Glutamatergic neuron (in vitro differentiated cells): ENCODE measurements at regions not wholly inside any gene's neighbourhood (a gene's known extent, or its start where the extent isn't known, plus 50 kb on each side); places are given as distances from the start of the nearest gene placed in this dataset.
"Not testable (repeated sequence)": the region's sequence is repeated elsewhere in the genome, so short reads cannot be mapped to it uniquely, and the experiment has no call there.

ENCODE experiments used
- DNase-seq: peaks from one replicate; pipeline ENCODE4 v3.0.0; 2022
- H3K27ac Mint-ChIP-seq: one replicate; pipeline ENCODE4 v1.8.0; 2020; ENCODE audit warnings: mild to moderate bottlenecking, mixed read lengths, inconsistent platforms; ENCODE audit not compliant: unreplicated experiment
- H3K27me3 Mint-ChIP-seq: one replicate; pipeline ENCODE4 v1.8.0; 2020; ENCODE audit warnings: mild to moderate bottlenecking, moderate library complexity, mixed read lengths, inconsistent platforms; ENCODE audit not compliant: unreplicated experiment
- H3K36me3 Mint-ChIP-seq: one replicate; pipeline ENCODE4 v1.8.0; 2020; ENCODE audit warnings: mild to moderate bottlenecking, mixed read lengths, inconsistent platforms; ENCODE audit not compliant: unreplicated experiment
- H3K4me1 Mint-ChIP-seq: one replicate; pipeline ENCODE4 v1.8.0; 2020; ENCODE audit warnings: mild to moderate bottlenecking, low read depth, mixed read lengths, inconsistent platforms; ENCODE audit not compliant: unreplicated experiment
- H3K4me3 Mint-ChIP-seq: one replicate; pipeline ENCODE4 v1.8.0; 2020; ENCODE audit warnings: mild to moderate bottlenecking, mixed read lengths, inconsistent platforms; ENCODE audit not compliant: unreplicated experiment
- H3K9me3 Mint-ChIP-seq: one replicate; pipeline ENCODE4 v1.8.0; 2020; ENCODE audit warnings: mild to moderate bottlenecking, moderate library complexity, mixed read lengths, inconsistent platforms; ENCODE audit not compliant: unreplicated experiment

DNA sequence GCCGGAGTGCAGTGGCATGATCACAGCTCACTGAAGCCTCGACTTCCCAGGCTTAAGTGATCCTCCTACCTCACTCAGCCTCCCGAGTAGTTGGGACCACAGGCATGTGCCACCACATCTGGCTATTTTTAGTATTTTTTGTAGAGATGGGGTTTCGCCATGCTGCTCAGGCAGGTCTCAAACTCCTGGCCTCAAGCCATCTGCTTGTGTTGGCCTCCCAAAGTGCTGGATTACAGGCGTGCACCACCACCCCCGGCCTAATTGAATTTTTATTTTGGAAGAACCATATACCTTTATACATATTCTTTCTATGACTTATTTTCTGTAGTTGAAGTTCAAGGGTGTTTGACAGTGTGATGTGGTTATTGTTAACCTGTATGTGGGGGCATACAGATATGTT, 2885.9 kb downstream of the RPIA start:
- not testable (repeated sequence) for H3K4me1 Mint-ChIP-seq, DNase-seq, H3K9me3 Mint-ChIP-seq, H3K4me3 Mint-ChIP-seq, H3K27me3 Mint-ChIP-seq, H3K36me3 Mint-ChIP-seq, H3K27ac Mint-ChIP-seq

- DNase-seq, H3K36me3 Mint-ChIP-seq, H3K27me3 Mint-ChIP-seq, H3K9me3 Mint-ChIP-seq, H3K27ac Mint-ChIP-seq, H3K4me3 Mint-ChIP-seq, H3K4me1 Mint-ChIP-seq: not testable (repeated sequence)
Observed at GRCh38 chr2:91578678-91579077, 2887.2 kb downstream of the RPIA start.

DNA sequence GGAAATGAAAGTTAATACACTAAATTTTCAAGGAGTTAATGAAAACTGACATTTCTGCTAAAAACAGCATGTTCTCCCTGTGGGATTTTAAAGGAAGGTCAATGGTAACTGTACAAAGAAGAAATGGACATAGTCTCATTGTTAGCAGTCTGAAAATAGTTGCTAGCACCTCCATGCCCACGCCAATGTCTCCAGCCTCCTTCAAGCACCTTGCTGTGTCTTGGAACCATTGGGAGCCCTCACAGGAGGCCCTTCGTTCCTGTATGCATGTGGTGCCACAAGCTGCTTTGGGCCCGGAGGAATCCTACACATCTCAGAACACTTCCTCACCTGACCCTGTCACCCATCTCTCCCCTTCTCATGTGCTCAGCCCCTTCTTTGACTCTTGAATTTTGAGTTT, 2888.1 kb downstream of the RPIA start:
- H3K36me3 Mint-ChIP-seq, H3K9me3 Mint-ChIP-seq, H3K4me3 Mint-ChIP-seq, DNase-seq, H3K4me1 Mint-ChIP-seq, H3K27ac Mint-ChIP-seq, H3K27me3 Mint-ChIP-seq: not testable (repeated sequence)

- H3K27ac Mint-ChIP-seq, H3K9me3 Mint-ChIP-seq, H3K4me3 Mint-ChIP-seq, H3K27me3 Mint-ChIP-seq, H3K4me1 Mint-ChIP-seq, H3K36me3 Mint-ChIP-seq, DNase-seq: not testable (repeated sequence)
Observed at GRCh38 chr2:91580043-91580442, 2888.6 kb downstream of the RPIA start.

DNA sequence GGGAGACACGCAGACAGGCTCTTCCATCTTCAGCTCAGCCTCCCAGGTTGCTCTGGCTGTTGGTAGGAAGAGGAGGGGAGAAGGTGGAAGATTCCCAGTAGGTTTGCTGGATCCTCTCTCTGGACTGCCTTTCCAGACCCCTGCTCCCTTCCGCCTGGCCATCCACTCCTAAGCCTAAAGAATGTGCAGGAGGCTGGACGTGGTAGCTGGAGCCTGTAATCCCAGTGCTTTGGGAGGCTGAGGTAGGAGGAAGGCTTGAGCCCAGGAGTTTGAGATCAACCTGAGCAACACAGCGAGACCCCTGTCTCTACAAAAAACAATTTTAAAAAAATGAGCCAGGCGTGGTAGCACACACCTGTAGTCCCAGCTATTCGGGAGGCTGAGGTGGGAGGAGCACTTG, 2895.6 kb downstream of the RPIA start:
- DNase-seq, H3K27me3 Mint-ChIP-seq, H3K27ac Mint-ChIP-seq, H3K4me1 Mint-ChIP-seq, H3K36me3 Mint-ChIP-seq, H3K4me3 Mint-ChIP-seq: not testable (repeated sequence)
- H3K9me3 Mint-ChIP-seq = peaks cover 11% of the 10 kb centered on the region

GRCh38 chr2:91587908-91588535, 2896.5 kb downstream of the RPIA start:
- H3K36me3 Mint-ChIP-seq, H3K4me1 Mint-ChIP-seq, DNase-seq: not testable (repeated sequence)

DNA sequence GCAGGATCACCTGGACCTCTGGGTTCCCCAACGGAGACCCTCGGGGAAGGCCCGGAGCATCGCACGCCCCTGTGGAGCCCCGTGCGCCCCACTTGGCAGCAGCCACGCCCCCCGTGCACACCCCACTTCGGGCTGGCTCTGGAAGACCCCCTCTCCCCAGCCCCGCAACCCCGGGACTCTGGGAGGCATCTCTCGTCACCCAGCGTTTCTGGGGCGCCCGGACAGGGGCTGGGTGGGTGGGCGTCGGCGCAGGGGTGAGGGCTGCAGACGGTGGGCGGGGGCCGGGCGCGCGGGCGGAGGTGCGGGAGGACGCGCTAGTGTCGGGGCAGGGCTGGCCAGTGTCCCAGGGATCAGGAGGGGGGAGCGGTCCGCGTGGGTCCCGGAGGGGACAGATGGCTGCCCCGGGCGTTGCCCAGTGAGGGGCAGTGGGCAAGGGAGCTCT, 2897.3 kb downstream of the RPIA start:
- H3K36me3 Mint-ChIP-seq, H3K27me3 Mint-ChIP-seq, H3K4me1 Mint-ChIP-seq: not testable (repeated sequence)
- peaks cover 13% of the 10 kb centered on the region for H3K9me3 Mint-ChIP-seq
- peak overlapping the region; percentile 92 for H3K27ac Mint-ChIP-seq
- peak; percentile 44 for DNase-seq
- H3K4me3 Mint-ChIP-seq = peak overlapping the region; percentile 82

More at GRCh38 chr2:91587908-91588535, 2896.5 kb downstream of the RPIA start:
- Mint-ChIP-seq H3K27ac (peak overlapping the region; percentile 90), H3K4me3 (peak overlapping the region; percentile 82), H3K9me3 (peaks cover 13% of the 10 kb centered on the region)
- not testable (repeated sequence) for H3K27me3 Mint-ChIP-seq

GRCh38 chr2:91589454-91590328, 2898.2 kb downstream of the RPIA start:
- Mint-ChIP-seq H3K9me3 (peaks cover 13% of the 10 kb centered on the region), H3K27ac (peak overlapping the region; percentile 87), H3K4me3 (peak overlapping the region; percentile 92)
- not testable (repeated sequence) for H3K4me1 Mint-ChIP-seq, H3K27me3 Mint-ChIP-seq, H3K36me3 Mint-ChIP-seq
- DNase-seq = peak; percentile 60

DNA sequence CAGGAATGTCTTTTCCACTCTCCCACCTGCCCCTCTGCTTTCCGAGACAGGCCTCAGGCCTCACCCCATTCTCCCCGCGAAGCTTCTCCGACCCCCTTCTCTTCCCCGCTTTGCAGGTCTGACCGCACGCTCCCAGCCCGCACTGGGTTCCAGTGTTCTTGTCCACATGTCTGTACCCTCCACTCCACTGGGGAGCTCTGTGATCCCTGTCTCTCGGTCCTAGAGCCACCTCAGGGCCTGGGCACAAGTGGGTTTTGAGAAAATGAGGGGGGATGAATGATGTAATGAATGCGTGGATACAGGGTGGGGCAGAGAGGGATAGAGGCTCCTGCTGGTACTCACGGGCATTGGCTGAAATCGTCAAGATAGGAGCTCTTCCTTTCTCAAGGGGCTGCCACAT, 2898.9 kb downstream of the RPIA start:
- Mint-ChIP-seq H3K27ac (peak overlapping the region; percentile 87), H3K4me3 (peak overlapping the region; percentile 92)
- H3K4me1 Mint-ChIP-seq, H3K9me3 Mint-ChIP-seq, DNase-seq, H3K27me3 Mint-ChIP-seq, H3K36me3 Mint-ChIP-seq: not testable (repeated sequence)

DNA sequence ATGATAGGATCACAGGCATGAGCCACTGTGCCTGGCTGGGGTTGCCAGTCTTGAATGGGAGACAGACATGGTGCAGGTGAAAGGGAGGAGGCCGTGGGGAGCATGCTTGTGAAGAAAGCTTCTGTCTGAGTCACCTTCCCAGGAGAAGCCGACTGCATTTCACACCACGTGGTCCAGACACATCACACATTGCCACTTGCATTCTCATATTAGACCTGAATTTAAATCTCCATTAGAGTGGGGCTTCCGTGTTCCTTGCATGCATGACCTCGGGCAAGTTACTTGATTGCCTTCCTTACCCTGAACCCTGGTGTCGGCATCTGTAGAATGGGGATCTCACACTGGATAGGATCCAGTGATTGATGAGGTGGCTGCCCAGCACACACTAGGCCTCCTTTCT, 2899.6 kb downstream of the RPIA start:
- not testable (repeated sequence) for H3K4me1 Mint-ChIP-seq, H3K27ac Mint-ChIP-seq, H3K9me3 Mint-ChIP-seq, H3K36me3 Mint-ChIP-seq, DNase-seq, H3K4me3 Mint-ChIP-seq, H3K27me3 Mint-ChIP-seq

GRCh38 chr2:91597436-91597835, 2906.0 kb downstream of the RPIA start:
- not testable (repeated sequence) for H3K27ac Mint-ChIP-seq, H3K9me3 Mint-ChIP-seq, H3K4me1 Mint-ChIP-seq, DNase-seq, H3K4me3 Mint-ChIP-seq, H3K36me3 Mint-ChIP-seq, H3K27me3 Mint-ChIP-seq

- H3K36me3 Mint-ChIP-seq, DNase-seq, H3K4me1 Mint-ChIP-seq, H3K27me3 Mint-ChIP-seq, H3K4me3 Mint-ChIP-seq, H3K27ac Mint-ChIP-seq, H3K9me3 Mint-ChIP-seq: not testable (repeated sequence)
Observed at GRCh38 chr2:91598519-91598918, 2907.0 kb downstream of the RPIA start.
